ENCODE measurements at regions not wholly inside any gene's neighbourhood (a gene's known extent, or its start where the extent isn't known, plus 50 kb on each side); places are given as distances from the start of the nearest gene placed in this dataset.

- Histone ChIP-seq H3K36me3 (no peaks in the 10 kb centered on the region), H3K4me3 (no peak overlapping the region), H3K27me3 (replicated peaks; ENCODE audit: insufficient read depth) (no peaks in the 10 kb centered on the region), H3K9me3 (no peaks in the 10 kb centered on the region), H3K27ac (peak overlapping the region; percentile 38 to 47), H3K4me1 (ENCODE audit: control insufficient read depth in 1 of 2, low read depth in 2 of 2) (peaks cover 22 to 44% of the 10 kb centered on the region in 2 donors)
- no peak for TF ChIP-seq CTCF (IDR thresholded peaks at IDR 0.05)
- ATAC-seq (ENCODE audit: insufficient number of reproducible peaks, low FRiP score, low read depth), result no peak
- no peak for DNase-seq (ENCODE audit: low spot score)
These were observed 457.7 kb upstream of the ADAMTS5 start for GRCh38 chr21:27424601-27425000.

GRCh38 chr21:27423906-27424595 is 457.2 kb upstream of the ADAMTS5 start:
- no peak for DNase-seq (ENCODE audit: low spot score)
- Histone ChIP-seq H3K36me3 (no peaks in the 10 kb centered on the region), H3K4me1 (ENCODE audit: control insufficient read depth in 1 of 2, low read depth in 2 of 2) (peaks cover 18 to 40% of the 10 kb centered on the region in 2 donors), H3K27ac (peak overlapping the region; percentile 38 to 47), H3K27me3 (replicated peaks; ENCODE audit: insufficient read depth) (no peaks in the 10 kb centered on the region), H3K4me3 (no peak overlapping the region), H3K9me3 (no peaks in the 10 kb centered on the region)
- ATAC-seq (ENCODE audit: insufficient number of reproducible peaks, low FRiP score, low read depth), result no peak
- TF ChIP-seq CTCF (IDR thresholded peaks at IDR 0.05), result no peak

GRCh38 chr21:27423038-27423437 is 456.1 kb upstream of the ADAMTS5 start:
- no peaks in the 10 kb centered on the region for H3K36me3 ChIP-seq
- no peaks in the 10 kb centered on the region for H3K9me3 ChIP-seq
- TF ChIP-seq CTCF (IDR thresholded peaks at IDR 0.05), result no peak
- ATAC-seq (ENCODE audit: insufficient number of reproducible peaks, low FRiP score, low read depth) (peak; percentile 88), DNase-seq (ENCODE audit: low spot score) (peak; percentile 20)
- no peak overlapping the region for H3K4me3 ChIP-seq
- peak overlapping the region in 1 of 2 donors; percentile 38 for H3K27ac ChIP-seq
- H3K4me1 ChIP-seq (ENCODE audit: control insufficient read depth in 1 of 2, low read depth in 2 of 2), result peaks cover 18 to 40% of the 10 kb centered on the region in 2 donors
- no peaks in the 10 kb centered on the region for H3K27me3 ChIP-seq (replicated peaks; ENCODE audit: insufficient read depth)

GRCh38 chr21:27422435-27422834 is 455.5 kb upstream of the ADAMTS5 start:
- peaks cover 18 to 40% of the 10 kb centered on the region in 2 donors for H3K4me1 ChIP-seq (ENCODE audit: control insufficient read depth in 1 of 2, low read depth in 2 of 2)
- no peak overlapping the region for H3K4me3 ChIP-seq
- no peaks in the 10 kb centered on the region for H3K9me3 ChIP-seq
- H3K36me3 ChIP-seq, result no peaks in the 10 kb centered on the region
- no peaks in the 10 kb centered on the region for H3K27me3 ChIP-seq (replicated peaks; ENCODE audit: insufficient read depth)
- peak overlapping the region in 1 of 2 donors; percentile 38 for H3K27ac ChIP-seq
- DNase-seq (ENCODE audit: low spot score), result no peak
- no peak for TF ChIP-seq CTCF (IDR thresholded peaks at IDR 0.05)
- no peak for ATAC-seq (ENCODE audit: insufficient number of reproducible peaks, low FRiP score, low read depth)

GRCh38 chr21:27421654-27422053 is 454.8 kb upstream of the ADAMTS5 start:
- peaks cover 18 to 40% of the 10 kb centered on the region in 2 donors for H3K4me1 ChIP-seq (ENCODE audit: control insufficient read depth in 1 of 2, low read depth in 2 of 2)
- ATAC-seq (ENCODE audit: insufficient number of reproducible peaks, low FRiP score, low read depth), result no peak
- no peak overlapping the region for H3K27ac ChIP-seq

More at GRCh38 chr21:27421654-27422053, 454.8 kb upstream of the ADAMTS5 start:
- no peaks in the 10 kb centered on the region for H3K9me3 ChIP-seq
- TF ChIP-seq CTCF (IDR thresholded peaks at IDR 0.05), result no peak
- DNase-seq (ENCODE audit: low spot score), result no peak
- no peaks in the 10 kb centered on the region for H3K36me3 ChIP-seq
- H3K4me3 ChIP-seq, result no peak overlapping the region
- no peaks in the 10 kb centered on the region for H3K27me3 ChIP-seq (replicated peaks; ENCODE audit: insufficient read depth)

Data from thoracic aorta (tissue), 2 donors.